Cerebellar nuclear complex (tissue), 1 donor: ENCODE measurements at regions not wholly inside any gene's neighbourhood (a gene's known extent, or its start where the extent isn't known, plus 50 kb on each side); places are given as distances from the start of the nearest gene placed in this dataset.
"Not testable (repeated sequence)": the region's sequence is repeated elsewhere in the genome, so short reads cannot be mapped to it uniquely, and the experiment has no call there.

Experiments used
- DNase-seq, 2 experiments: peaks; one replicate each; lab custom pipeline; 2025; lab: John Stamatoyannopoulos, UW

GRCh38 chr14:58730792-58731464, 93.2 kb downstream of the DACT1 start:
- no peak for DNase-seq

- no peak for DNase-seq
Observed at GRCh38 chr14:58731465-58732293, 93.9 kb downstream of the DACT1 start.

- DNase-seq: no peak
Observed at GRCh38 chr14:58732387-58732786, 94.6 kb downstream of the DACT1 start.

- DNase-seq: no peak
Observed at GRCh38 chr14:58733451-58734208, 95.9 kb downstream of the DACT1 start.

GRCh38 chr14:58735596-58735995, 97.8 kb downstream of the DACT1 start:
- no peak for DNase-seq

- DNase-seq: no peak
Observed at GRCh38 chr14:58736606-58737005, 98.8 kb downstream of the DACT1 start.

GRCh38 chr14:58737511-58737910, 99.7 kb downstream of the DACT1 start:
- no peak for DNase-seq

- DNase-seq: no peak
Observed at GRCh38 chr14:58738189-58738836, 100.6 kb downstream of the DACT1 start.

GRCh38 chr14:58738876-58739275, 101.1 kb downstream of the DACT1 start:
- DNase-seq: no peak

GRCh38 chr14:58739674-58740073, 101.9 kb downstream of the DACT1 start:
- DNase-seq: no peak

GRCh38 chr14:58740379-58740935, 102.7 kb downstream of the DACT1 start:
- DNase-seq: no peak

- DNase-seq: no peak
Observed at GRCh38 chr14:58744801-58745394, 107.1 kb downstream of the DACT1 start.

- no peak for DNase-seq
Observed at GRCh38 chr14:58746261-58746660, 108.5 kb downstream of the DACT1 start.

- DNase-seq: no peak
Observed at GRCh38 chr14:58746701-58747100, 108.9 kb downstream of the DACT1 start.

- no peak for DNase-seq
Observed at GRCh38 chr14:58747181-58747580, 109.4 kb downstream of the DACT1 start.

GRCh38 chr14:58748251-58748650, 110.5 kb downstream of the DACT1 start:
- DNase-seq: not testable (repeated sequence)

- no peak for DNase-seq
Observed at GRCh38 chr14:58749066-58749669, 111.4 kb downstream of the DACT1 start.

GRCh38 chr14:58750321-58751269, 112.8 kb downstream of the DACT1 start:
- DNase-seq: no peak

GRCh38 chr14:58751788-58752187, 114.0 kb downstream of the DACT1 start:
- no peak for DNase-seq

- DNase-seq: no peak
Observed at GRCh38 chr14:58752289-58752688, 114.5 kb downstream of the DACT1 start.
